ENCODE measurements at regions not wholly inside any gene's neighbourhood (a gene's known extent, or its start where the extent isn't known, plus 50 kb on each side); places are given as distances from the start of the nearest gene placed in this dataset.
"Not testable (repeated sequence)": the region's sequence is repeated elsewhere in the genome, so short reads cannot be mapped to it uniquely, and the experiment has no call there.

DNA sequence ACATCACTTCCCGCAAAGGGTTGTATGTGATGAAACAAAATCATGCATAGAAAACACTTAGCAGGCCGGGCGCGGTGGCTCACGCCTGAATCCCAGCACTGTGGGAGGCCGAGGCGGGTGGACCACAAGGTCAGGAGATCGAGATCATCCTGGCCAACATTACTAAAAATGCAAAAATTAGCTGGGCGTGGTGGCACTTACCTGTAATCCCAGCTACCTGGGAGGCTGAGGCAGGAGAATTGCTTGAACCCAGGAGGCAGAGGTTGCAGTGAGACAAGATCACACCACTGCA is 265.9 kb downstream of the FAM43A start:
- TF ChIP-seq POLR2AphosphoS5 (IDR thresholded peaks at IDR 0.05; ENCODE audit: low read depth, low read length); POLR2A (IDR thresholded peaks at IDR 0.05; ENCODE audit: low read depth, low read length); TAF1 (IDR thresholded peaks at IDR 0.05; ENCODE audit: borderline replicate concordance, low read depth, low read length): not testable (repeated sequence)
